Memory B cell (primary cell): ENCODE measurements at regions not wholly inside any gene's neighbourhood (a gene's known extent, or its start where the extent isn't known, plus 50 kb on each side); places are given as distances from the start of the nearest gene placed in this dataset.

Experiments used
- ATAC-seq: fragments of 150-1000 bp; cut with Tn5 transposase; 2 replicates; pipeline ENCODE4 v1.10.0; 2021; ENCODE audit warnings: low read depth, mild to moderate bottlenecking, moderate library complexity
- DNase-seq, 2 donors: peaks; one replicate each; pipeline ENCODE4 v3.0.0; 2022; ENCODE audit warnings: low spot score in 2 of 2
- H3K27ac Mint-ChIP-seq: one replicate; pipeline ENCODE4 v1.8.0; 2022; ENCODE audit warnings: mild to moderate bottlenecking, moderate library complexity, mixed read lengths
- H3K27me3 Mint-ChIP-seq: one replicate; pipeline ENCODE4 v1.8.0; 2022; ENCODE audit warnings: mixed read lengths
- H3K36me3 Mint-ChIP-seq: one replicate; pipeline ENCODE4 v1.8.0; 2022; ENCODE audit warnings: mild to moderate bottlenecking, mixed read lengths
- H3K4me1 Mint-ChIP-seq: one replicate; pipeline ENCODE4 v1.8.0; 2022; ENCODE audit warnings: mixed read lengths
- H3K4me3 Mint-ChIP-seq: one replicate; pipeline ENCODE4 v1.8.0; 2022; ENCODE audit warnings: mild to moderate bottlenecking, moderate library complexity, mixed read lengths
- H3K9me3 Mint-ChIP-seq: one replicate; pipeline ENCODE4 v1.8.0; 2022; ENCODE audit warnings: mixed read lengths

DNA sequence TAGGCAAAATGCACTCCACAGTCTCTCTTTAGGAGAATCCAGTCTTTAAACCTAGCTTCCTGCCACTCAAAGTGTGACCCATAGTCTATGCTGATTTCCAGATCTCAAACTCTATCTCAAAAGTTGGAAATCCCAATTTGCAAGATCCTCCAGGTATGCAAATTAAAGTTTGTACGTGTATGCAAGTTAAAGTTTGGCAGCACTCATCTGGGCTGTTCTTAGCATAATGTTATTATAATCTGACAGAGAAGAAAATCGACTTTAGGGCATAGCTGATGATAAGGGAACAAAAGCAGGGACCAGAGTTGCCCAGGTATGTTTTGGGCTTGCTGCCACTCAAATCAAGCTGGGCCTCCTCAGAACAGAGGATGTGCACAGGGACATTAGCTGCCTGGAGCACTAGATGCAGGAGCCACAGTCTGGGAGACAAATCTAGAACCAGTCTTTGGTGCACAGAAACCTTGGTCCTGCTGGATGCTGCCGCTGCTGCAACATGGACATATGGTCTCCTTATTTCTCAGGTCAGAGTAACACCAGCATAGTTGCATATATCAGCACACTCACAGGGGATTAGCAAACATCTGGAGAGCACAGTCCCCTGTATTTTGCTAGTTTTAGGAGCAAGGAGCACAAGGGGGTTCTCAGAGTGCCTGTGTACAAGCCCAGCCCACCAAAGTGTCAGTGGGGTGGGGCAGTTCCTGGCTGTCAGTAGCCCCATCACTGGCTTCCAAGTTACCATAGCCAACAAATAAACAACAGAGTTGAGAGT is 242.6 kb downstream of the TTC32 start:
- Mint-ChIP-seq H3K9me3 (peaks cover 2% of the 10 kb centered on the region), H3K4me1 (no peaks in the 10 kb centered on the region), H3K4me3 (no peak overlapping the region), H3K27ac (no peak overlapping the region), H3K27me3 (peaks cover 2% of the 10 kb centered on the region), H3K36me3 (no peaks in the 10 kb centered on the region)
- DNase-seq, result no peak
- ATAC-seq, result no peak

DNA sequence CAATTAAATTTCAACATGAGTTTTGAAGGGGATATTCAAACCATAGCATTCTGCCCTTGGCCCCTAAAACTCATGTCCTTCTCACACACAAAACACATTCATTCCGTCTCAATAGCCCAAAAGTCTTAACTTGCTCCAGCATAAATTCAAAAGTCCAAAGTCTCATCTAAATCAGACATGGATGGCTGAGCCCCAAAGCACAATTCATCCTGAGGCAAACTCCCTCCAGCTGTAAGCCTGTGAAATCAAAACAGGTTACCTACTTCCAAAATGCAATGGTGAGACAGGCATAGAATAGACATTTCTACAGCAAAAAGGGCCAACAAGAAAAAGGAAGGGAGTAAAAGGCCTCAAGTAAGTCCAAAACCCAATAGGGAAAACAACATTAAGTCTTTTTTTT is 245.8 kb downstream of the TTC32 start:
- Mint-ChIP-seq H3K4me3 (no peak overlapping the region), H3K27me3 (no peaks in the 10 kb centered on the region)
- DNase-seq, result no peak

DNA sequence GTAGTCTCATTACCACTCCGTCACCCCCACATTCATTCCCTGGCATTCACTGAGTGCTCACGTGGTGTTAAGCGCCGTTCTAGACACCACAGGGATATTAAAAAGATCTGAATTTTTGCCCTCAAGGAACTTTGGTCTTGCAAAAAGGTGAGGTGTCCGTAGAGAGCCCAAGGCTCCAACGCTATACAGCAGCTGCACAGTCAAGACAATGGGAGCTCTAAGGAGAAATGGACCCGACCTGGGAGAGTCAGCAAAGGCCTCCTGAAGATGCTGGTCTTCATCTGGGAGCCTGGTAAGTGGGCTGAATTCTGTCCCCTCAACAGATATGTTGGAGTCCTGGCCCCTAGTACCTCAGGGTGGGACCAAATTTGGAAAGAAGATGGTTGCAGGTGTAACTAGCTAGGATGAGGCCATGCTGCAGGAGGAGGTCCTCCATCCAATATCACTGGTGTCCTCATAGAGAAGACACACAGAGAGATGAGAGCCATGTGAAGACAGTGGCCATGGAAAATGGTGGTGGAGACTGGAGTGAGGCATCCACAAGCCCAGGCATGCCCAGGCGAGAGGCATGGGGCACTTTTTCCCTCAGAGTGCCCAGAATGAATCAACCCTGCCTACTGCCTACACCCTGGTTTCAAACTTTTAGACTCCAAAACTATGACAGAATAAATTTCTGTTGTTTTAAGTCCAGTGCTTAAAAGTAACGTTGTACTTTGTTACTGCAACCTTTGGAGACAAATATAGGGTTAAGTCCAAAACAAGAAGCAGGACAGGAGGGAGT is 247.3 kb downstream of the TTC32 start:
- no peak overlapping the region for H3K27ac Mint-ChIP-seq
- no peaks in the 10 kb centered on the region for H3K9me3 Mint-ChIP-seq
- DNase-seq, result no peak
- no peaks in the 10 kb centered on the region for H3K36me3 Mint-ChIP-seq
- no peak overlapping the region for H3K4me3 Mint-ChIP-seq
- H3K27me3 Mint-ChIP-seq, result peaks cover 3% of the 10 kb centered on the region
- no peak for ATAC-seq
- H3K4me1 Mint-ChIP-seq, result no peaks in the 10 kb centered on the region

More for the DNA sequence above, 245.8 kb downstream of the TTC32 start:
- Mint-ChIP-seq H3K9me3 (no peaks in the 10 kb centered on the region), H3K36me3 (no peaks in the 10 kb centered on the region), H3K4me1 (no peaks in the 10 kb centered on the region), H3K27ac (no peak overlapping the region)
- no peak for ATAC-seq

- H3K27ac Mint-ChIP-seq, result no peak overlapping the region
- no peak for DNase-seq
- ATAC-seq, result no peak
Observed at GRCh38 chr2:19653509-19653908, 248.3 kb downstream of the TTC32 start.

DNA sequence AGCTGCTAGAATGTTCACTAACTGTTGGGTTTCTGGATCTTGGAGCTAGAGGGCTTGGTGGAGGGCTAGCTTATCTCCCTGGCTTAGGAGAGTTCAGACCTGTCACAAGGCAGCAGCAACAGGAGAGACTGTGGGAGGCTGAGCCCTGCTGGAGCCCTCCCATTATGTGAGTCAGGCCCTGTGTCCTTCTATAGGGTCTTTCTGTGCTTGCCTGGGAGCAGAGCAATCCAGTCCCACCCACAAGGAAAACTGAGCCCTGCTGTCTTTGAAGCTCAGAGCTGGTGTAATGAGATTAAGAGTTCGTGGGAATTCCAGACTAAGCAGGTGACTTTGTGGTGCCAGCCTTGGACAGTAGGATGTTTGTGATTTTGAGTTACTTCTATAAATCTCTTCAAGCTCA is 249.0 kb downstream of the TTC32 start:
- ATAC-seq, result no peak
- Mint-ChIP-seq H3K27me3 (peaks cover 3% of the 10 kb centered on the region), H3K4me1 (no peaks in the 10 kb centered on the region), H3K9me3 (no peaks in the 10 kb centered on the region), H3K36me3 (no peaks in the 10 kb centered on the region), H3K4me3 (no peak overlapping the region), H3K27ac (no peak overlapping the region)
- no peak for DNase-seq

More at GRCh38 chr2:19653509-19653908, 248.3 kb downstream of the TTC32 start:
- no peaks in the 10 kb centered on the region for H3K36me3 Mint-ChIP-seq
- H3K9me3 Mint-ChIP-seq, result no peaks in the 10 kb centered on the region
- H3K4me1 Mint-ChIP-seq, result no peaks in the 10 kb centered on the region
- peaks cover 3% of the 10 kb centered on the region for H3K27me3 Mint-ChIP-seq
- H3K4me3 Mint-ChIP-seq, result no peak overlapping the region

GRCh38 chr2:19651466-19651865 is 250.3 kb downstream of the TTC32 start:
- no peaks in the 10 kb centered on the region for H3K36me3 Mint-ChIP-seq

DNA sequence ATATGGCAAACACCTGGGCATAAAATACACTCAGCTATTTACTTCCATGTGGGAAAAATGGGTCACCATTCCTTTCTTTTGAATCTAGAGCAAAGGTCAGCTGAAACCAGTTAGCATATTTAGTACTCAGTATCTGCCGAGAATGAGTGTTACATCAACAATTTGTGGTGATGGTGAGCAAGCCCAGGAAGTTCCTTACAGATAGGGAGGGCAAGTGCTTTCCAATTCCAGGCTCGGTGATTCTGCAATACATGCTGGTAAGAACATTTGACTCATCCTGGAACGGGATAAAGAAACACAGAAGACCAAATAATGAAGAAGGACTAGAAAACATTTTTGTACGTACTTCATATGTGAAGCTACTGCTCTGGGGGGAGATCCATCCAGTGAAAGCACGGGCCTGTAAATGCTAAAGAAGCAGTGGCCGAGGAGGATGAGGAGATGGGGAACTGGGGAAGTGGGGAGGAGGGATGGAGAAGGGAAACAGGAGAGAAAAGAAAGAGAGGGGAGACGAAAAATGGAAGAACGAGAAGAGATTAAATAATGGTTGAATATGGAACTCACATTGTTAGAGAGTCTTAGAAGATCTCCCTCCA is 251.9 kb downstream of the TTC32 start:
- Mint-ChIP-seq H3K27ac (no peak overlapping the region), H3K27me3 (peaks cover 3% of the 10 kb centered on the region), H3K4me3 (no peak overlapping the region), H3K36me3 (no peaks in the 10 kb centered on the region), H3K4me1 (no peaks in the 10 kb centered on the region), H3K9me3 (no peaks in the 10 kb centered on the region)
- no peak for ATAC-seq
- no peak for DNase-seq

More at GRCh38 chr2:19651466-19651865, 250.3 kb downstream of the TTC32 start:
- DNase-seq (no peak), ATAC-seq (no peak)
- H3K9me3 Mint-ChIP-seq, result no peaks in the 10 kb centered on the region
- no peaks in the 10 kb centered on the region for H3K4me1 Mint-ChIP-seq
- H3K4me3 Mint-ChIP-seq, result no peak overlapping the region
- no peak overlapping the region for H3K27ac Mint-ChIP-seq
- peaks cover 3% of the 10 kb centered on the region for H3K27me3 Mint-ChIP-seq

GRCh38 chr2:19649142-19649541 is 252.6 kb downstream of the TTC32 start:
- Mint-ChIP-seq H3K27me3 (peaks cover 3% of the 10 kb centered on the region), H3K9me3 (no peaks in the 10 kb centered on the region), H3K27ac (no peak overlapping the region), H3K4me3 (no peak overlapping the region), H3K4me1 (no peaks in the 10 kb centered on the region), H3K36me3 (no peaks in the 10 kb centered on the region)
- DNase-seq, result no peak
- no peak for ATAC-seq

GRCh38 chr2:19648583-19648982 is 253.2 kb downstream of the TTC32 start:
- Mint-ChIP-seq H3K27ac (no peak overlapping the region), H3K36me3 (no peaks in the 10 kb centered on the region), H3K27me3 (peaks cover 3% of the 10 kb centered on the region), H3K9me3 (no peaks in the 10 kb centered on the region), H3K4me1 (no peaks in the 10 kb centered on the region), H3K4me3 (no peak overlapping the region)
- no peak for DNase-seq
- no peak for ATAC-seq

DNA sequence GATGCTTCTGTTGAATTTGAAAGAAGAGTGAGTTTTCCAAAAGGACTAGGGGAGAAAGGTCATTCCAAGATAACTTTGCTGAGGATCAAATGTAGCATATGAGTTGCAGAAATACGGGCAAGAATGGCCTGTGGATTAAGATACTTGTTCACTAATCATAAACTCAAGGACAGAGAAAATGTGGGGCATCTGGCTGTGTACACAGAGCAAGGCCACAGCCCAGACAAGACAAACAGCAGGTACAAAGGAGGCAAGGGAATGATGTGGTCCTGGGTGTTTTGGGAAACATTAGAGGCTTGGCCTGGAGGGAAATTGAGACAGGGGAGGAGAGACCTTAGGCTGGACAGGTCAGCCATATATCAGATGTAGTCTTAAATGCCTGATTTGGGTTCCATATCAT is 254.8 kb downstream of the TTC32 start:
- no peak for DNase-seq
- Mint-ChIP-seq H3K27ac (no peak overlapping the region), H3K4me1 (no peaks in the 10 kb centered on the region), H3K4me3 (no peak overlapping the region), H3K9me3 (no peaks in the 10 kb centered on the region), H3K27me3 (peaks cover 3% of the 10 kb centered on the region), H3K36me3 (no peaks in the 10 kb centered on the region)
- no peak for ATAC-seq

DNA sequence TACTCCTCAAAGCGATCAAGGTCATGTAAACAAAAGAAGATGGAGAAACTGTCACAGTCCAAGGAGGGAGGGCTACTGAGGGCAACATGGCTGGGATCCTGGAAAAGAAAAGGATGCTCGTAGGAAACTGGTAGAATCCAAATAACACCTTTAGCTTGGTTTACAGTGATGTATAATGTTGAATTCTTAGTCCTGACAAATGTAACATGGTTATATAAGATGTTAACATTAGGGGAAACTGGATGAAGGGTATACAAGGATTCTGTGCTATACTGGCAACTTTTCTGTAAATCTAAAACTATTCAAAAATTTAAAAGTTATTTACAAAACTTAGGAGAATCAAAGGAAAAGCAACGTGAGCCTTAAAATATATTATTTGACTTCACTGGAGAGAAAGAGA is 257.0 kb downstream of the TTC32 start:
- no peaks in the 10 kb centered on the region for H3K9me3 Mint-ChIP-seq
- no peaks in the 10 kb centered on the region for H3K4me1 Mint-ChIP-seq
- no peak overlapping the region for H3K27ac Mint-ChIP-seq
- no peak overlapping the region for H3K4me3 Mint-ChIP-seq
- no peaks in the 10 kb centered on the region for H3K27me3 Mint-ChIP-seq
- DNase-seq (no peak), ATAC-seq (no peak)
- no peaks in the 10 kb centered on the region for H3K36me3 Mint-ChIP-seq

- Mint-ChIP-seq H3K4me1 (no peaks in the 10 kb centered on the region), H3K4me3 (no peak overlapping the region), H3K27ac (no peak overlapping the region), H3K36me3 (no peaks in the 10 kb centered on the region), H3K9me3 (no peaks in the 10 kb centered on the region), H3K27me3 (no peaks in the 10 kb centered on the region)
- ATAC-seq, result no peak
- no peak for DNase-seq
Observed at GRCh38 chr2:19643117-19643518, 258.7 kb downstream of the TTC32 start.

DNA sequence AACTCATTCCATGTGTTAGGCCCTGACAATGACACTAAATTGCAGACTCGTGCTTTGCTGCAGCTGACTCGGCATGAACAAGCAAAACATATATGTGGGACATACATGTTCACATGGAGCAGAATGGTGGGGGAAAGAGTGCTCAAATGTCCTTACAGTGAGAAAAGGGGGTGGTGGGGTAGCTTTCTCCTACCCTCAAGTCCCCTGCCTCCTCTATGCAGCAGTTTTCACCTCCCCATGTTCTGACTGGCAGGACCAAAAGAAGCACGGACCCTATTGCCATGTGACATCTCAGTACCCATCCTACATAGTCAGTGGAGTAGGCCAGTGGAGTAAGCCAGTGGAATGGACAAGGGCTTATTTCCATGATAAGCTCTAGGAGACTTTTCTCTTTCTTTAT is 259.3 kb downstream of the TTC32 start:
- ATAC-seq, result no peak
- H3K4me1 Mint-ChIP-seq, result no peaks in the 10 kb centered on the region
- DNase-seq, result no peak
- H3K36me3 Mint-ChIP-seq, result no peaks in the 10 kb centered on the region
- no peaks in the 10 kb centered on the region for H3K9me3 Mint-ChIP-seq
- H3K4me3 Mint-ChIP-seq, result no peak overlapping the region
- H3K27me3 Mint-ChIP-seq, result no peaks in the 10 kb centered on the region
- H3K27ac Mint-ChIP-seq, result no peak overlapping the region

DNA sequence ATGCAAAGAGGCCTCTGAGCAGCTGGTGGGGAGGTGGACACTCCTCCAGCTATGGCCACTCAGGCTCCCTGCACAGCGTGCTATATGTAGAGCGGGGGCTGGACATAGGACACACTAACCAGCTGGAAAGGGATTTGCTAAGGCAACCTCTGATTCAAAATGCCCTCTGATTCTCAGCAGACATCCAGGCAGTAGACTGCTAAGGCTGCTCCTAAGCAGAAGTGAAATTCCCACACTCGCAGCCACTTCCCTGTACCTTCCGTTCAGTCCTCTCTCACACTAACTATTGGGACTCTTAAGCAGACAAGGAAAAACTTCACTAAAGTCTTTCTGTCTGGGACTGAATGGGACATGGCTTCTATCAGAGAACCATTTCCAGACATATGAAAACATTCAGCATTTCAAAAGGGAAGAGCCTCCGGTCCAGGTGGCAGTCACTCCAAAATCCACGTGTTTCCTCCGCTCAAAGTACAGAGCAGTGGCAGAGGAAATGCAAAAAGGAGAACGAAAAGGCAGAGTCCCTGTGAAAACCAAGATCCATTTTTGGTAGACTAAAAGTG is 265.8 kb downstream of the TTC32 start:
- Mint-ChIP-seq H3K9me3 (peaks cover 1% of the 10 kb centered on the region), H3K36me3 (no peaks in the 10 kb centered on the region), H3K27me3 (no peaks in the 10 kb centered on the region), H3K4me3 (no peak overlapping the region), H3K27ac (no peak overlapping the region), H3K4me1 (no peaks in the 10 kb centered on the region)
- no peak for ATAC-seq
- no peak for DNase-seq
